GM04503 (cell line): ENCODE measurements at regions not wholly inside any gene's neighbourhood (a gene's known extent, or its start where the extent isn't known, plus 50 kb on each side); places are given as distances from the start of the nearest gene placed in this dataset.
"Not testable (repeated sequence)": the region's sequence is repeated elsewhere in the genome, so short reads cannot be mapped to it uniquely, and the experiment has no call there.

ENCODE experiments used
- DNase-seq: peaks from one replicate; pipeline ENCODE4 v3.0.0-alpha.2; 2012; ENCODE audit warnings: low read depth

DNA sequence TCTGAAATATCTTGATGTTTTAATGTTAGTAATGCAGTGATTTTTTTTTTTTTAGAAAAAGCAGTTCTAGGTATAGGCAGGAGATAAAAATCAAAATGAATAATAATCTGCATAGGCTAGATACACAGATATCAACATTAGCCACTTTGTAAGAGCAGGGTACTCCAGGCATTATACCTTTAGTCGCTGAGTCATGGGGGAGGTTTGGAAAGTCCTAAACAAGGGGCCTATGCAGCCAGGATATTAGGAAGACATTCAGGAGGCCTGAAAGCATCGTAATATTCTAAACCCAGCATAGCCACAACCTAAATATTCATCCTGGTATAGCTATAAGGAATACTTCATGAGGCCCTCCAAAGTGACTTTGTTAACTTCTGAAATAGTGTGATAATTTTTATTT lies 258.1 kb upstream of the NECTIN3 start:
- no peak for DNase-seq

DNA sequence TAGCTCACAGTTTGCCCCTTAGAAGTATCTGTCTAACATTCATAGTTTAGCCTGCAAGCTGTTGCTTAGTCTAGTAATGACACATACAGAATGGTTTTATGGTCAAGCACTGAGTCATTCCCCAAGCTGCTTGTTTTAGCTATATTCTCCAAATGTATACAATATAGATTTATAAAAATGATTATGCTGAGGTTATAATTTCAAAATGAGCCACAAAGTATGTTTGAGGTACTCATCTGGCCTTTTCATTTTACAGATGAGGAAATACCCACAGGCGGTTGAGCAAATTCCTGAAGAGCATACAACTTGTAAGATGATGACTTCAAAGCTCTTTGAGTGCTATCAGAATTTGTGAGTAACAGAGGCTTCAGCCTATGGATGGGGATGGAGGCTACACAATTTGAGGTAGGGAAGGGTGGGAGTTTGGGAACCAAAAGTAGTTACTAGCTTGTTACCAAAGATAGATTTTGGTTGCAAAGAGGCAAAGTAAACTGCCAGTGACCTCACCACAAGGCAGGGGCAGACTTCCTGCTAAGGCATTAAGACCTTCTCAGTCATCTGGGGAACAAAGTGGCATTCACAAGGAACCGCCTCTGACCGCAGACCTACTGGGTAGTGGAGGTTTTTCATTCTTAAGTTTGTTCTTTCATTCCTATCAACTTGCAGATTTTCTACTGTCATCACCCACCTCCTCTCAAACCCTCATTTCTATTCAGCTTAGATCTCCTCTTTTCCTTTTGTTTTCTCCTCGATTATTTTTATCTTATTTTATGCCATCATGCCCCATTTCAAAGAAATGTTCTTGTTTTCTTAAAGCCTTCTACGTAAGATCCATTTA lies 257.2 kb upstream of the NECTIN3 start:
- DNase-seq, result peak; percentile 57

DNA sequence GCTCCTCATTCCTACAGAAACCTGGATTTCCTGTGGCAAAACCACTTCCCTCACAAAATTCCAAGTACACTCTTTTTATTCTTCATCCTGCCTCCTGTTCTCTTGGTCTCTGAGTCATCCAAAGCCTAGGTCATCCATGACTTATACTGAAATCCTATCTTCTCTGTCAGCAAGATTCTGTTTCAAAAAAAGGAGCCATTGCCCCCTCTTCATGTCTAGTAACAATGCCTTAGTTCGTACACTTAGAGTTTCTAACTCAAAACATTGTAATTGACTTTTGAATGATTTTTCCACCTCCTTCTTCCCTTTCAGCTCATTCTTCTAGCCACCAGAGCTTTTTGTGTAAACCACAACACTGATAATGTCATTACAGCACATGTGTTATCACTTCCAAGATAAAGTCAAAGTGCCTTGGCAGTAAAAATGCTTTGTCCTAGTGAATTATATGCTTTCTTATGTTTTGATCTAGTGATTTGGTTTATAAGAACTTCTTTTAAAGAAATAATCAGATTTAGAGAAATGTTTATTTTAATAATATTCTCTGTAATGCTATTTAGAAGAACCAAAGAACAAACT lies 256.5 kb upstream of the NECTIN3 start:
- DNase-seq, result peak; percentile 28

DNA sequence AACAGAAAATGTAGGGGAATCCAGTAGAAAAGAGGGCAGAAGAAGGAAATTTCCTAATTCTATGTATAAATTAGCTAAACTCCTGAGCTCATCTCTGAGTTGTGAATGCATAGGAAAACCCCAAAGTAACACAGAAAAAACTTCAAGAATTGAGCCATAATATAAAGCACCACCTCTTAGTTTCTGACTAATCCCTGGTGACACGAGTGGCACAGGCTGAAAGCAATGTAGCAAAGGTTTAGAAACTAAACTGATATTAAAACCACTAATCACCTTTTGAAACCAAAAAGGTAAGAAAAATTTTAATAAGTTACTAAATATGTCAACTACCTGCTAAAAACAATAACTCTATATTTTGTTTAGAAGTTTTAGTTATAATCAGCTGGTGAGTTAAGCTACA lies 255.6 kb upstream of the NECTIN3 start:
- DNase-seq, result no peak

DNA sequence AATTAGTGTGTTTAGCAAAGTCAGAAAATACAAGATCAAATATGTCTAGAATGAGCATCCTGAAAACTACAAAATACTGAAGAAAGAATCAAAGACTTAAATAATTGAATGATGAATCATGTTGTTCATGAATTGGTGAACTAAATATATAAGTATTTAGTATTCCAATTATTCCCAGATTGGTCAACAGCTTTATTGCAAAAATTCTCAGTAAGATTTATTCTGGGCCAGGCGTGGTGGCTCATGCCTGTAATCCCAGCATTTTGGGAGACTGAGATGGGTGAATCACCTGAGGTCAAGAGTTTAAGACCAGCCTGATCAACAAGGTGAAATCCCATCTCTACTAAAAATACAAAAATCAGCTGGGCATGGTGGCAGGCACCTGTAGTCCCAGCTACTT lies 250.0 kb upstream of the NECTIN3 start:
- peak; percentile 29 for DNase-seq

DNA sequence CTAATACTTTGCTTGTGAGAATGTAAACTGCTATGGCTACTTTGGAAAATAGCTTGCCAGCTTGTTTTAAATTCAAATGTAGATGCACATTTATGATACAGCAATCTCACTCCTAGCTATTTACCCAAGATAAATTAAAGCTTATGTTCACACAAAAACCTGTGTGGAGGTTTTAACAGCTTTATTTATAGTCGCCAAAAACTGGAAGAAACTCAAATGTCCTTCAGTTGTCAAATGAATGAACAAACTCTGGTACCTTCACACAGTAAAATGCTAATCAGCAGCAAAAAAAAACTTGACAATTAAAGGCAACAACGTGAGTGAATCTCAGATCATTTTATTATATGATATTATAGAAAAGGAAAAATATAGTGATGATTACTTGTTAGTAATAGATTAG lies 248.6 kb upstream of the NECTIN3 start:
- DNase-seq, result no peak

DNA sequence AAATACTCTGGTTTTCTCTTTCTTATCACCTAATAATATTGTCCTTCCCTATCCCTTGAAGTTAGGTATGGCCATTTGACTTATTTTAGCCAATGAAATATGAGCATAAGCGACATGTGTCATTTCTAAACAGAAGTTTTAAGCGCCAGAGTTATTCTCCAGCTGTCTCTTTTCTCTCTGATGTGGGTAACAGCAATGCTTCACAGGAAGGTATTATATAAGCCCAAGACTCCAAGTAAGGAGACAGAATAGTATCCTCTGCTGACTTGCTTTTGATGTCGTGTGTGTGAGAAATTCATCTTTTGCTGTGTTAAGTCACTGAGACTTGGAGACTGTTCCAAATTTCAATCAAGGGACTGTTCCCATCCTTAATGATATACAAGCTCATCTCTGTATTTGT lies 224.6 kb upstream of the NECTIN3 start:
- no peak for DNase-seq

DNA sequence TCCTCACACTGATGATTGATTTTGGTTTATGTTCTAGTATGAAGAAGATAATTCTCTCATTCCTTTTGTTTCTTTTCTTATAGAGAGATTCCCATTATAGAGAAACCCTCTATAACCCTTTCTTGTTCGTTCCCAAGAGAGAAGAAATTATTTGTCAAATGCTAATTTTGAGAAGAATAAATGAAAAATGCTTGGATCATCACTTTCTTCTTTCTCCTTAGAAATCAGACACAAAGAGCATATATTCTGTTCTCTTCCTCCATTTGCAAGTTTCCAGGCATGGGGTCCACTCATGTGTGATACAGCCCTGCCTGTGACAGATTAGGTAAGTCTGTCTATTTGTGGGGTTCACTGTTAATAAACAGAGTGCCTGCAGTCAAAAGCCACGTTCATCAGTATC lies 222.6 kb upstream of the NECTIN3 start:
- no peak for DNase-seq

DNA sequence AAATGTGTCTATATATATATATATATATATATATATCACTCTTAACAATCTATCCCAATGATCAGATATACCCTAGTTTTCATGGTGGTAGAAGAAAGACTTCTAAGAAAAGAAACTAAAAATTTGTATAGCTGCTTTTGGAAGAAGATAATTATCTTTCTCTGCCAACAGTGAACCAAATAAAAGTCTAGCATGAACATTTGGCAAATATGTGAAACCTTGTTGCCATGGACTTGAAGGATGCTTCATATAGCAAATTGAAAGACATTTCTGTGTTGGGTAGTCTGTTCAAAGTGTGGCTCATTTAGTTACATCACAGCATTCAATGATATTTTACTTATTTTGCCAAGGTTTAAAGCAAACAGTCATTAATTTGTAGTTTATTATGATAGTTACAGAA lies 219.9 kb upstream of the NECTIN3 start:
- DNase-seq, result no peak

DNA sequence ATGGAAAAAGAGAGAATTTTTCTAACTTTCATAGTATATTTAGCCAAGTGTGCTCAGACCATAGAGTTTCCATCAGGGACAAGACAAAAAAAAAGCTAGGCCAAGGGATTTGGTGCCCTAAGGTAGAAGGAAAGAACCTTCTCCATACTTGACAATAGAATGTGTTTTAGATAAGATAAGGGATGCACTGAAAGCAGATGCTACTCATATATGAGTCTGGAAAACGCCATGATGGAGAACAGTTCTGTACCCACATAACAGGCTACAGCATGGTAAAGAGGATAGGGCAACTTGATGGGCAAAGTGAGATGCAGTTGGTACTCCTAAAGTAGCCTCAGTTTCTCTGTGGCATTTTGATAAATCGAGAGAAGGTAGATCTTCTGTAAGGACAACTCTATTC lies 216.4 kb upstream of the NECTIN3 start:
- no peak for DNase-seq

DNA sequence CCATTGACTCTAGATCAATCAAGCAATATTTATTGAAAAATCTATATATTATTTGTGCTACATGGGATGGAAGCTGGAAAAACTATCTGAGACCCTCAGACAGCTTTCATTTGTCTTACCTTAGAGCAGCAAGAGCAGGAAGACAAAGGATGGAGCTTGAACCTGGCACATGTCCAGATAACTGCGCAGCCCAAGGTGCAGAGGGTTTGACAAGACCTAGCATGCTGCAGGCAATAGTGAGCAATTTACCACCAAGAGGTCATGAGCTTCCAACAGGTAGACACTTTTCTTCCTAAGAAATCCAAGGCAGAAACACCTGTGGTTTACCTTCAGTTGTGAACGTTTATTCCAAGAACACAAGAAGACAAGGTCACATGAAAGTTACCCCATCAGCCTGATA lies 214.7 kb upstream of the NECTIN3 start:
- DNase-seq, result no peak

DNA sequence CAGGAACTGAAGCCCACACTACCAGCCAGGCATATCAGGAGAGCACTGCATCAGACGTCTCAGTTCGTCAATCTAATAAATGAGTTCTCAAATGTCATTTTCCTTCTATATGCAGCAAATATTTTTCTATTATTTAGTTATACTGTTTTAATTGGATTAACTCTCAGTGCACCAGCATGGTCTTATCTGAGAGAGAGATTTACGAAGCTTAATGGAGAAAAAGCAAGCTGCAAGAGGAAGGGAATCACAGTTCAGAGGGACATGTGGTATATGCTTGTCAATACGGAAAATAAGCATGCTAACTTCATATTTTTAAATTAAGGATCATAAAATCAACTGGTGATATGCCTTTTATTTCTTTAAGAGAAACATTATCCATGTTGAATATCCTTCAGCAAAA lies 213.1 kb upstream of the NECTIN3 start:
- DNase-seq, result no peak

DNA sequence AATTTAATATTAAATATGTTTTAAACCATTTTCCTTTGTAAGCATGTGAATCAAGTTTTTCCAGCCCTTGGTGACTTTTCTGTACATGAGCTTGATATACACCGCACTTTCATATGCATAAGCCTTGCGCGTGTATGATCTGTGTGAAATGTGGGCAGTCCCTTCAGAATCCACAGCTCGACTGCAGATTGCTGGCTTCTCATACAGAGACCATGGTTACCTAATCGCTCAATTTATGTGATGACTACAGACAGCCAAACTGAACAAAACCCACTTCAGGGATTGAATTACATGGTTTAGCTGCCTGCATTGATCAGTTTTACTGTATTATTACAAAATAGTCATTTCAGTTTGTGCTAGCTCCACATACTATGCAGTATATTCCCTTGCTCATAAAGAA lies 212.3 kb upstream of the NECTIN3 start:
- DNase-seq, result no peak

DNA sequence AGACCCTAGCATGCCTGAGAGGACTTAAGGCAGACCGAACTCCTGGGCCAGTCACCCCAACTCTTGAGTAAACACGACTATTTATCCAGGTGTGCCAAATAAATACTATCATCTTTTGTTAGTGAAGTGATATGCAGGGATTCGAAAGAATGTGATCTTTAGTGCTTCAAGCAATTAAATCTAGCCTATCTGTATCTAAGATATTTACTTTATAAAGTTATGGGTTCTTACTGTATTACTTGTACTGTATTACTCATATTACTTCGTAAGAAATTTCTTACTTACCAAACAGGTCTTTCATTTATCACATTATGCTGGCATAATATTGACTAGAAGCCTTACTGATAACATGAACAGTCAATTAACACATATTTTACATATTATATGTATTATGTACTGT lies 211.6 kb upstream of the NECTIN3 start:
- no peak for DNase-seq

DNA sequence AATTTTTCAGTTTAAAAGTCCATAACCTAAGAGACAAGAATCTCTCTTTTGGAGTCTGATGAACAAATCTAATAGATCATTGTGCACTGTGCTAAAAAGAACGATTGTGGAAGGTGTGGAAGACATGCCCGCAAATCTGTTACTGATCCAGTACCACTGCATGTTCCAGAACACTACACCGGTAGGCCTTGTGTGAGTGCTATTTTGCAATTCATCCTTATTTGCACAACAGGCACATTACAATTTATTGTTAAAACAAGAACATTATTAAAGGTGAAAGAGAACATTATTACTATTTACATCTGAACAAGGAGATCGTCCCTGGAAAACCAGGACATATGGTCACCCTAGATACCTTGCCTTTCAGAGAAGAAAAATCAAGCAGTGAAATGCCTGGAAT lies 205.7 kb upstream of the NECTIN3 start:
- DNase-seq, result no peak

DNA sequence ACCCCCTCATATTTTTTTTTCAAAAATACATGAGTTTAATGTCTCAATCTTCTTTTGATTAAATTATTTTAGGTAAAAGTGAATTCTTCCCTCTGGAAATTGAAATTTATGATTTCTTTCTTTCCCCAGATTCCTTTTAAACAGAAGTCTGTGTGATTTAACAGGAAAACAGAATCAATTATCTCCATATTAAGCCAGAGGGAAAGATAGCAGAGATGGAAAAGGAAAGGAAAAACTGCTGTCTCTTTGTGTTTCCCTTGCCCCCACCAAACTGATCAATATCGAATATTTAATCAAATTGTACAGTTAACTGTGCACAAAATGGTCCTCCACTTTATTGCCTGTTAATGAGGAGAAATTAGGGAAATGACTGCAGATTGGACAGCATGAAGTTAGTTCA lies 203.5 kb upstream of the NECTIN3 start:
- DNase-seq, result no peak

DNA sequence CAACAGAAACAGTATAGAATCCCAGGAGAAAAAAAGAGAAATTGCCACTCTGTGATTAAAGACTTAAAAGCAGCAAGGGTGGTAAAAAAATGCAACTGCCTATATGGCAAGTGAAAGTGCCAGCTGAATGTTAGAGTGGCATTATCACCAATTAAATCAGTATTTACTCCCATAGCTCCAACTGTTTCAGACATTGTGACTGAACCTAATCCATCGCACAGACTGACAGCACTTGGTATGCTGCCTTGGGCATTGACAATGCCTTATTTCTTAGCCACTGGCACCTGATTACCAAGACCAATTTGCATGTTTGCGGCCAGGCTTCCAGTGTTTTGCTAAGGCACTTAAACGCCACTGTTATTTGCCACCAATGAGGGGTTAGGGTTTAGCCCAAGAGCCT lies 201.9 kb upstream of the NECTIN3 start:
- no peak for DNase-seq

DNA sequence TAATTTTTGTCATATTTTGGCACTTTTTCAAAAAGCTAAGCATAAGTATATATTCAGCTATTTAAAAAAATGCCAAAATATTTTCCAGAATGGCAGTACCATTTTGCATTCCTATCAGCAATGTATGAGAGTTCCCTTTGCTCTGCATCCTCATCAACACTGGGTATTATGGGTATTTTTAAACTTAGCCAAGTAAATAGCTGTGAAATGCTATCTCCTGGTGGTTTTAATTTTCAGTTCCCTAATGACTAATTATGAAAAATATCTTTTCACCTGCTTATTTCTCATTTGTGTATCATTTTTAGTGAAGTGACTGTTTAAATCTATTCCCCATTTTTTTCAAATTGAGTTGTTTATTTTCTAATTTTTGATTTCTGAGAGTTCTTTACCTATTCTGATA lies 199.7 kb upstream of the NECTIN3 start:
- DNase-seq, result no peak

DNA sequence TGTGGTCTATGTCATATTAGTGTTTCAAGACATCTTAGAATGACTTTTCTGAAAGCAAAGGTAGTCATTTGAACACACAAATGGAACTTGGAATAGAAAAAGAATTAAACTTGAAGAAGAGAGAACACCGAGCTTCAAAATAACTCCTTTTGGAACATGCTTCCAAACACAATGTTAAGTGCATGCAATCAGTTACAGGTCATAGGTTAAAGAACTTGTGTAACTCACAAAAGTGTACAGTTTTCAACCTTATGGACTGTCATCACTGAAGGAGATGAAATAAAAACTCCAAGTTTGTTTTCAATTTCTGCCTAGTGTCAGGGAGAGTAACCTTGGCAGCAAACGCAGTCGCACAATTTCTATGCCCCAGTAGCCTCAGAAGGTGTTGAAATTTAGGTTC lies 192.9 kb upstream of the NECTIN3 start:
- DNase-seq, result no peak

DNA sequence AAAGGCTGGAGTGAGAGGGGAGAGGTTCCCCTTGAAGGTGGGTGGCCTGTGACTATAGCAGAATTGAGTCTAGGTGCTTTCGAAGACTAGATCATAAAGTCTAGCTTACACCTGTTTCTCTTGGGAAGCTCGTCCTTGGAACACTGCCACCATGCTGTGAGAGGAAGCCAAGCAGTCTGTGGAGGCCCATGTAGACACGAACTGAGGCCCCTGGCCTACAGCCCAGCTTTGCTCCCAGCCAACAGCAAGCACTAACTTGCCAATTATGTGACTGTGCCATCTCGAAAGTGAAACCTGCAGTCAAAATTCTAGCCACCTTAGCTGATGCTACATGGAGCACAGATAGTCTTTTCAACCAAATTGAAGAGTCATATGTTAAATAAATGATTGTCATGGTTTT lies 190.5 kb upstream of the NECTIN3 start:
- no peak for DNase-seq

DNA sequence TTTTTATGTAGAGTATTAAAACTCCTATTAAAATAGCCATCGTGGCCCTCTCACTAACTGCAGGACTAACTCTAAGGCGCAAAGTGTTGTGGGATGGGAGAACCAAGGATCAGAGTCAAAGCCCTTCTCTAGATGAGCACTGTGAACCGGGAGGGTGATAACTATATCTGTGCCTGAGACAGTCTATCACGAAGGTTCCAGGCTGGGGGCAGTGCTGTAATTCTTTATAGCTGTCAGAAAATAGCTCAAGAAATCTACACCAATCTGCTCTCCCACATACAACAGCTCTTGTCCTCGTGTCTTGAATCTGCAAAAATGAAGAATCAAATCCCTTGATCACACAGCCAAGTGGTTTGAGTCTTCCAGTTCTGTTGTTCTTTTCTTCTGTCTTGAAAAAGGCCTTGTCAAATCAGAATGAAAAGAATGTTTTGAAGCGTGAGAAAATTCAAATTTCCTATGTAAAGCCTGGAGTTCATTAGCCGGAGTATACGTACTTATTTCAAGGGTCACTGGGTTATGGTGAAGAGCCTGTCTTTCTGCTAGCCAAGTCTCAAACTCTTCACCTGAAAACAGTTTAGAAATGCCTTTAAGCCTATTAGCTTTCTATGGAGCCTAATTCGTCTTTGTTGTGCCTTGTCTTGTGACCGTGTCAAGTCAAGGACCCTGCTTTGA lies 185.3 kb upstream of the NECTIN3 start:
- no peak for DNase-seq

DNA sequence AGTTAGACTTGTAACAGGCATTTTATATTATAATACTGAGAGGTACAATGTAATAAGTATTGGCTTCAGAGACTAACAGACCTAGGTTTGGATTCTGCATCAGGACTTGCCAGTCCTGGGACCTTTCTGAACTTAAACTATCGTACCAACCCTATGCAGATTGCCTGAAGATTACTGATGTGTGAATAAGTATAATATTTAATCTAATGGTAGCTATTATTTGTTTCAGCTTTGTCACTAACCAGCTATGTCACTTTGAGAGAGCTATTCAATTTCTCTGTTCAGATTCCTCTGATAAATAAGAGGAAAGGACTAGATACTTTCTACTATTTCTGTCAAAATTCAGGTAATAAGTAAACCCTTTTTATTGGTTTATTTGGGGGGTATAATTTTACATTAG lies 184.4 kb upstream of the NECTIN3 start:
- DNase-seq, result no peak

DNA sequence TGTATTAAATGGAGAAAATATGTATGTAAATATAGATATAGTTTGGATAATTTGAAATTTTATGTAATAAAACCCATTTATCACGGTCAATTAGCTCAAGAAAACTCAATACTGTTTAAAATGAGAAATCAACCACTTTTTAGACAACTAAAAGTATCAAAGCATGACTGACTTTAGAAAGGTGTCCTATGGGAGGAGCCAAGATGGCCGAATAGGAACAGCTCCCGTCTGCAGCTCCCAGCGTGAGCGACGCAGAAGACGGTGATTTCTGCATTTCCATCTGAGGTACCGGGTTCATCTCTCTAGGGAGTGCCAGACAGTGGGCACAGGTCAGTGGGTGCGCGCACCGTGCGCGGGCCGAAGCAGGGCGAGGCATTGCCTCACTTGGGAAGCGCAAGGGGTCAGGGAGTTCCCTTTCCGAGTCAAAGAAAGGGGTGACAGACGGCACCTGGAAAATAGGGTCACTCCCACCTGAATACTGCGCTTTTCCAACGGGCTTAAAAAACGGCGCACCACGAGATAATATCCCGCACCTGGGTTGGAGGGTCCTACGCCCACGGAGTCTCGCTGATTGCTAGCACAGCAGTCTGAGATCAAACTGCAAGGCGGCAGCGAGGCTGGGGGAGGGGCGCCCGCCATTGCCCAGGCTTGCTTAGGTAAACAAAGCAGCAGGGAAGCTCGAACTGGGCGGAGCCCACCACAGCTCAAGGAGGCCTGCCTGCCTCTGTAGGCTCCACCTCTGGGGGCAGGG lies 182.8 kb upstream of the NECTIN3 start:
- DNase-seq, result not testable (repeated sequence)
